GM12878 (cell line): ENCODE measurements at regions not wholly inside any gene's neighbourhood (a gene's known extent, or its start where the extent isn't known, plus 50 kb on each side); places are given as distances from the start of the nearest gene placed in this dataset.

Source experiments
- ATAC-seq: fragments of 200-7000 bp; cut with Tn5 transposase; 3 replicates; pipeline ENCODE4 v1.9.1; 2020; ENCODE audit warnings: mild to moderate bottlenecking, moderate library complexity
- BruUV-seq: library from RNA; stranded (reverse); fragments of 400-500 nt; replicated peaks from 2 replicates; lab custom pipeline; 2021; lab: Mats Ljungman, UMichigan
- CTCF ChIA-PET: fragments of 300-600 bp; sonication (Branson Sonifier 250); formaldehyde crosslinking; extraction: SDS; loops from one replicate; lab custom pipeline; 2021; ENCODE audit warnings: inconsistent platforms; lab: Yijun Ruan, JAX
- POLR2A ChIA-PET: fragments of 350-600 bp; formaldehyde crosslinking; extraction: SDS; loops from one replicate; lab custom pipeline; 2021; ENCODE audit warnings: inconsistent platforms; lab: Charles Lee
- RAD21 ChIA-PET: fragments of 300-600 bp; sonication (Branson Sonifier 250); formaldehyde crosslinking; loops from one replicate; lab custom pipeline; 2023; ENCODE audit warnings: antibody characterized with exemption; ENCODE audit not compliant: unreplicated experiment; lab: Charles Lee
- SMC1A ChIA-PET: fragments of 300-600 bp; sonication (Branson Sonifier 250); formaldehyde crosslinking; loops from one replicate; lab custom pipeline; 2023; ENCODE audit not compliant: unreplicated experiment, uncharacterized antibody; lab: Charles Lee
- DNase-seq: peaks from one replicate; pipeline ENCODE4 v3.0.0-alpha.2; 2011; ENCODE audit warnings: low read depth, low spot score
- FAIRE-seq: peaks from 3 replicates; lab custom pipeline; 2011; peaks lifted over from hg19 to GRCh38; lab: Jason Lieb, UNC
- H2AFZ ChIP-seq: 2 replicates; pipeline ENCODE4 v1.6.0; 2011; ENCODE audit warnings: low read depth, low read length, control low read depth; ENCODE audit not compliant: control insufficient read depth
- H3K27ac ChIP-seq: 2 replicates; pipeline ENCODE4 v1.5.1; 2011; ENCODE audit warnings: control low read depth; ENCODE audit not compliant: control insufficient read depth, insufficient read depth
- H3K27me3 ChIP-seq, 2 experiments: replicated peaks in 1 of 2; 2 replicates each; pipeline versions ENCODE4 v1.6.0 to v1.6.1; 2011; ENCODE audit warnings: low read length in 1 of 2; ENCODE audit not compliant: control insufficient read depth in 2 of 2, insufficient read depth in 2 of 2
- H3K36me3 ChIP-seq, 2 experiments: 2 replicates each; pipeline ENCODE4 v1.5.1; 2011; ENCODE audit warnings: low read length in 1 of 2; ENCODE audit not compliant: control insufficient read depth in 2 of 2, insufficient read depth in 2 of 2
- H3K4me1 ChIP-seq: 2 replicates; pipeline ENCODE4 v1.6.1; 2011; ENCODE audit warnings: mild to moderate bottlenecking, low read length, moderate library complexity, mixed read lengths; ENCODE audit not compliant: control insufficient read depth, insufficient read depth
- H3K4me2 ChIP-seq: 2 replicates; pipeline ENCODE4 v1.6.0; 2011; ENCODE audit warnings: control low read depth; ENCODE audit not compliant: control insufficient read depth, insufficient read depth
- H3K4me3 ChIP-seq: fragments of 200-600 bp; sonication (generic); 2 replicates; pipeline ENCODE4 v1.5.1; 2016
- H3K79me2 ChIP-seq: 2 replicates; pipeline ENCODE4 v1.6.0; 2011; ENCODE audit warnings: low read length; ENCODE audit not compliant: control insufficient read depth, insufficient read depth
- H3K9ac ChIP-seq: 2 replicates; pipeline ENCODE4 v1.8.0; 2011; ENCODE audit warnings: low read length, control low read depth, mixed read lengths; ENCODE audit not compliant: control insufficient read depth, insufficient read depth
- H3K9me3 ChIP-seq: replicated peaks from 3 replicates; pipeline ENCODE4 v1.5.1; 2011; ENCODE audit warnings: mild to moderate bottlenecking, low read length; ENCODE audit not compliant: control insufficient read depth, insufficient read depth
- H4K20me1 ChIP-seq: 2 replicates; pipeline ENCODE4 v1.6.0; 2011; ENCODE audit not compliant: control insufficient read depth, insufficient read depth
- ASH2L ChIP-seq: fragments of 300-600, 200-600 bp; sonication (generic); IDR thresholded peaks from 2 replicates; pipeline ENCODE4 v1.6.1; 2017; ENCODE audit warnings: low read depth, mild to moderate bottlenecking, borderline replicate concordance
- BCL11A ChIP-seq: IDR thresholded peaks from 2 replicates; pipeline ENCODE4 v1.6.1; 2011; ENCODE audit warnings: low read depth, low read length
- KAT2A ChIP-seq: conservative IDR thresholded peaks from 2 replicates; pipeline ENCODE4 v1.6.1; 2011; ENCODE audit warnings: low read depth, low read length; ENCODE audit not compliant: control insufficient read depth
- NFYB ChIP-seq: IDR thresholded peaks from 2 replicates; pipeline ENCODE4 v1.6.1; 2011; ENCODE audit warnings: low read depth, mild to moderate bottlenecking, low read length, improper control_type of control experiment, moderate library complexity; ENCODE audit not compliant: insufficient read depth
- POLR2AphosphoS5 ChIP-seq: IDR thresholded peaks from 2 replicates; pipeline ENCODE4 v1.6.1; 2011; ENCODE audit warnings: mild to moderate bottlenecking, low read length, inconsistent platforms
- RAD21 ChIP-seq: IDR thresholded peaks from 2 replicates; pipeline ENCODE4 v1.6.1; 2011; ENCODE audit warnings: mild to moderate bottlenecking, low read depth, low read length, moderate library complexity; ENCODE audit not compliant: insufficient read depth
- SP1 ChIP-seq: IDR thresholded peaks from one replicate; pipeline ENCODE4 v1.6.1; 2011; ENCODE audit warnings: low read depth, low read length
- SREBF1 ChIP-seq: IDR thresholded peaks from 2 replicates; pipeline ENCODE4 v1.6.1; 2012; ENCODE audit warnings: mild to moderate bottlenecking, low read length
- TAF1 ChIP-seq: IDR thresholded peaks from 2 replicates; pipeline ENCODE4 v1.6.1; 2011; ENCODE audit warnings: mild to moderate bottlenecking, low read depth, low read length, borderline replicate concordance
- YBX1 ChIP-seq: fragments of 450-650 bp; IDR thresholded peaks from 2 replicates; pipeline ENCODE4 v1.6.1; 2016; ENCODE audit warnings: antibody characterized with exemption
- WGBS: methylation state at CpG from one replicate; pipeline ENCODE4 v1.1.6; 2016; ENCODE audit warnings: low lambda C conversion rate; ENCODE audit not compliant: insufficient replicate concordance, insufficient coverage; ENCODE audit errors: missing lambda C conversion rate; 5-methylcytosine and 5-hydroxymethylcytosine counted together
- in situ Hi-C: fragments of 300-500 bp; cut with MboI; formaldehyde crosslinking; loops from 9 replicates; pipeline ENCODE4 v1.14.3; 2018; ENCODE audit warnings: mixed read lengths
- intact Hi-C: fragments of 100-400 bp; cut with micrococcal nuclease; formaldehyde crosslinking; loops from one replicate; pipeline ENCODE4 v1.14.2; 2022; ENCODE audit not compliant: unreplicated experiment
- TF ChIP-seq, protein P1 (sequence below), 3 experiments: IDR thresholded peaks in 2 of 3; conservative IDR thresholded peaks in 1 of 3; 2 replicates each; pipeline ENCODE4 v1.5.1; 2011; ENCODE audit warnings: low read depth in 3 of 3, low read length in 3 of 3, mild to moderate bottlenecking in 3 of 3, control low read depth in 2 of 3, moderate library complexity in 2 of 3, inconsistent platforms in 1 of 3, mixed read lengths in 1 of 3; ENCODE audit not compliant: control insufficient read depth in 2 of 3, insufficient read depth in 1 of 3; ENCODE audit errors: extremely low read depth in 1 of 3
- TF ChIP-seq, protein P2 (sequence below): fragments of 450-650 bp; IDR thresholded peaks from 2 replicates; pipeline ENCODE4 v1.6.1; 2014; ENCODE audit warnings: mild to moderate bottlenecking

DNA sequence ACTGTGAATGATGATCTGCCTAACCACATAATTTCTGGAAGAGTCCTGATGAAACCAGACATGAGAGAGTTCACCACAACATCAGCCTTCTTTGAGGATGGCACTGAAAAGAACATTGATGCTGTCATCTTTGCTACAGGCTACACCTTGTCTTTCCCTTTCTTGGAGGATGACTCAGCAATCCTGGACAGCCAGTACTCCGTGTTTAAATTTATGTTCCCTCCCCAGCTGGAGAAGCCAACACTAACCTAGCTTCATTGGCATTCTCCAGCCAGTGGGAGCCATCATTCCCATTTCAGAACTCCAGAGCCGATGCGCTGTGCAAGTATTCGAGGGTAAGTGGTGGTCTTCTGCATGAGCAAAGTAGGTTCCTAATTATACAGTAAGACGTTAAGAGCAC lies 164.1 kb upstream of the POGK start:
- no peak overlapping the region for H2AFZ ChIP-seq
- ChIA-PET CTCF (no interaction called here), RAD21 (no interaction called here), POLR2A (no interaction called here), SMC1A (interaction anchor here (1.2 kb wide), 1 partner anchor 25 kb away, joined by 3 read pairs; no protein-coding TSS in a partner anchor)
- no peak overlapping the region for H3K27ac ChIP-seq
- no peaks in the 10 kb centered on the region for H3K36me3 ChIP-seq
- FAIRE-seq: no peak
- DNase-seq: no peak
- no peaks in the 10 kb centered on the region for H4K20me1 ChIP-seq
- no peak for TF ChIP-seq YBX1
- TF ChIP-seq ASH2L: no peak
- TF ChIP-seq SREBF1: no peak
- no peak for TF ChIP-seq KAT2A
- no peak for TF ChIP-seq TAF1
- no peak for TF ChIP-seq NFYB
- no peak for TF ChIP-seq POLR2AphosphoS5
- no peak for TF ChIP-seq BCL11A
- no peak for TF ChIP-seq SP1
- no peaks in the 10 kb centered on the region for H3K27me3 ChIP-seq
- H3K4me3 ChIP-seq: no peak overlapping the region
- no peaks in the 10 kb centered on the region for H3K4me1 ChIP-seq
- WGBS: 46% methylated on average over 5 of the region's 5 CpGs
- H3K9ac ChIP-seq: no peak overlapping the region
- H3K4me2 ChIP-seq: no peak overlapping the region
- in situ Hi-C loops (no loop called here), intact Hi-C loops (no loop called here)
- no TSS peak for BruUV-seq
- ATAC-seq: no peak
- H3K79me2 ChIP-seq: no peaks in the 10 kb centered on the region
- H3K9me3 ChIP-seq: no peaks in the 10 kb centered on the region

DNA sequence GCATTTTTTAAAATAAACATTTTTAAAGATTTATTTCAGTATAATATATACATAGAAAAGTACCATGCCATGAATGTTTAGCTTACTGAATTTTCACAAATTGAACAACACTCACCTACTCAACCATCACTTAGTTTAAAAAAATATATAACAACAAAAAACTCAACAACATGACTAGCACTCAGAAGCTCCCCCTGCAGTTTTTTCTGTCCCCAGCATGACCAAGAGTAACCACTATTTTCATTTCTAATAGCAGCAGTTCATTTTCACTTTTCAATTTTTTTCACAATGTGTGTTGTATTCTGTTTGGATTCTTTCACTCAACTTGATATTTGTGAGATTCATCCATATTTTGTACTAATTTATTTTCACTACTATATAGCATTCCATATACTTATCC lies 162.3 kb upstream of the POGK start:
- no peak overlapping the region for H3K4me2 ChIP-seq
- H3K4me1 ChIP-seq: no peaks in the 10 kb centered on the region
- ATAC-seq: no peak
- ChIA-PET RAD21 (no interaction called here), POLR2A (no interaction called here), SMC1A (no interaction called here)
- no peak for FAIRE-seq
- no peak for DNase-seq
- BruUV-seq: no TSS peak
- no peaks in the 10 kb centered on the region for H4K20me1 ChIP-seq
- no peak overlapping the region for H3K27ac ChIP-seq
- H3K9me3 ChIP-seq: no peaks in the 10 kb centered on the region
- TF ChIP-seq, protein P1, sequence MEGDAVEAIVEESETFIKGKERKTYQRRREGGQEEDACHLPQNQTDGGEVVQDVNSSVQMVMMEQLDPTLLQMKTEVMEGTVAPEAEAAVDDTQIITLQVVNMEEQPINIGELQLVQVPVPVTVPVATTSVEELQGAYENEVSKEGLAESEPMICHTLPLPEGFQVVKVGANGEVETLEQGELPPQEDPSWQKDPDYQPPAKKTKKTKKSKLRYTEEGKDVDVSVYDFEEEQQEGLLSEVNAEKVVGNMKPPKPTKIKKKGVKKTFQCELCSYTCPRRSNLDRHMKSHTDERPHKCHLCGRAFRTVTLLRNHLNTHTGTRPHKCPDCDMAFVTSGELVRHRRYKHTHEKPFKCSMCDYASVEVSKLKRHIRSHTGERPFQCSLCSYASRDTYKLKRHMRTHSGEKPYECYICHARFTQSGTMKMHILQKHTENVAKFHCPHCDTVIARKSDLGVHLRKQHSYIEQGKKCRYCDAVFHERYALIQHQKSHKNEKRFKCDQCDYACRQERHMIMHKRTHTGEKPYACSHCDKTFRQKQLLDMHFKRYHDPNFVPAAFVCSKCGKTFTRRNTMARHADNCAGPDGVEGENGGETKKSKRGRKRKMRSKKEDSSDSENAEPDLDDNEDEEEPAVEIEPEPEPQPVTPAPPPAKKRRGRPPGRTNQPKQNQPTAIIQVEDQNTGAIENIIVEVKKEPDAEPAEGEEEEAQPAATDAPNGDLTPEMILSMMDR (IDR thresholded peaks at IDR 0.05 in 2 of 3, conservative IDR thresholded peaks at IDR 0.05 in 1 of 3; ENCODE audit: control insufficient read depth in 2 of 3, extremely low read depth in 1 of 3, insufficient read depth in 1 of 3, low read depth in 3 of 3, low read length in 3 of 3): 0 out of 6 replicates have a peak, but pooled peaks of 2 of the 3 experiments have one; percentile 8 to 9
- 0 out of 2 replicates have a peak, but pooled peaks have one; percentile 2 for TF ChIP-seq RAD21
- TF ChIP-seq, protein P2, sequence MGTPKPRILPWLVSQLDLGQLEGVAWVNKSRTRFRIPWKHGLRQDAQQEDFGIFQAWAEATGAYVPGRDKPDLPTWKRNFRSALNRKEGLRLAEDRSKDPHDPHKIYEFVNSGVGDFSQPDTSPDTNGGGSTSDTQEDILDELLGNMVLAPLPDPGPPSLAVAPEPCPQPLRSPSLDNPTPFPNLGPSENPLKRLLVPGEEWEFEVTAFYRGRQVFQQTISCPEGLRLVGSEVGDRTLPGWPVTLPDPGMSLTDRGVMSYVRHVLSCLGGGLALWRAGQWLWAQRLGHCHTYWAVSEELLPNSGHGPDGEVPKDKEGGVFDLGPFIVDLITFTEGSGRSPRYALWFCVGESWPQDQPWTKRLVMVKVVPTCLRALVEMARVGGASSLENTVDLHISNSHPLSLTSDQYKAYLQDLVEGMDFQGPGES: no peak
- TF ChIP-seq, all 136 proteins: peak for 2
- Histone ChIP-seq H3K9ac (no peak overlapping the region), H3K79me2 (no peaks in the 10 kb centered on the region), H3K4me3 (no peak overlapping the region), H3K27me3 (no peaks in the 10 kb centered on the region), H2AFZ (no peak overlapping the region), H3K36me3 (no peaks in the 10 kb centered on the region)
- in situ Hi-C loops (no loop called here), intact Hi-C loops (no loop called here)
- CTCF ChIA-PET: no interaction called here
